Loucy (cell line): ENCODE measurements at regions not wholly inside any gene's neighbourhood (a gene's known extent, or its start where the extent isn't known, plus 50 kb on each side); places are given as distances from the start of the nearest gene placed in this dataset.

ENCODE experiments used
- H2AFZ ChIP-seq: fragments of 200-600 bp; sonication (generic); 2 replicates; pipeline ENCODE4 v1.6.0; 2016; ENCODE audit warnings: antibody characterized with exemption, mild to moderate bottlenecking, low read length, moderate library complexity
- H3F3A ChIP-seq: fragments of 200-600 bp; 2 replicates; pipeline ENCODE4 v1.6.0; 2016; ENCODE audit warnings: antibody characterized with exemption, low read depth, mild to moderate bottlenecking
- H3K27me3 ChIP-seq: fragments of 200-600 bp; sonication (generic); 2 replicates; pipeline ENCODE4 v1.6.1; 2014; ENCODE audit warnings: low read length, mild to moderate bottlenecking; ENCODE audit not compliant: insufficient read depth, poor library complexity, severe bottlenecking
- H3K36me3 ChIP-seq: fragments of 200-600 bp; sonication (generic); 2 replicates; pipeline ENCODE4 v1.6.1; 2016; ENCODE audit warnings: low read length; ENCODE audit not compliant: insufficient read depth
- H3K4me1 ChIP-seq: fragments of 200-600 bp; sonication (generic); 2 replicates; pipeline ENCODE4 v1.5.1; 2014; ENCODE audit warnings: low read length, mild to moderate bottlenecking; ENCODE audit not compliant: insufficient read depth, poor library complexity, severe bottlenecking
- H3K4me2 ChIP-seq: fragments of 200-600 bp; sonication (generic); 2 replicates; pipeline ENCODE4 v1.6.0; 2014; ENCODE audit warnings: antibody characterized with exemption, low read length, low read depth, mild to moderate bottlenecking; ENCODE audit not compliant: poor library complexity, severe bottlenecking
- H3K4me3 ChIP-seq: fragments of 200-600 bp; sonication (generic); 2 replicates; pipeline ENCODE4 v1.5.1; 2014; ENCODE audit warnings: low read length, mild to moderate bottlenecking, mixed read lengths; ENCODE audit not compliant: poor library complexity, severe bottlenecking
- H3K79me2 ChIP-seq: fragments of 200-600 bp; sonication (generic); 2 replicates; pipeline ENCODE4 v1.6.1; 2014; ENCODE audit warnings: low read length; ENCODE audit not compliant: insufficient read depth
- H3K9ac ChIP-seq: fragments of 200-600 bp; sonication (generic); 2 replicates; pipeline ENCODE4 v1.6.0; 2014; ENCODE audit warnings: mild to moderate bottlenecking, low read depth, low read length, moderate library complexity; ENCODE audit not compliant: poor library complexity, severe bottlenecking
- H3K9me2 ChIP-seq: fragments of 200-600 bp; sonication (generic); replicated peaks from 2 replicates; pipeline ENCODE4 v1.6.1; 2016; ENCODE audit warnings: low read depth, low read length, mixed read lengths
- H3K9me3 ChIP-seq: fragments of 200-600 bp; sonication (generic); 2 replicates; pipeline ENCODE4 v1.6.1; 2014; ENCODE audit warnings: mild to moderate bottlenecking, antibody characterized with exemption, low read length, low read depth; ENCODE audit not compliant: insufficient read depth
- H4K20me1 ChIP-seq: fragments of 200-600 bp; sonication (generic); 2 replicates; pipeline ENCODE4 v1.6.0; 2014; ENCODE audit warnings: antibody characterized with exemption, low read length, mild to moderate bottlenecking; ENCODE audit not compliant: insufficient read depth, poor library complexity, severe bottlenecking
- EZH2phosphoT487 ChIP-seq: fragments of 200-600 bp; IDR thresholded peaks from 2 replicates; pipeline ENCODE4 v1.6.1; 2018; ENCODE audit warnings: antibody characterized with exemption, mild to moderate bottlenecking, moderate library complexity, borderline replicate concordance
- TF ChIP-seq, protein P1 (sequence below): fragments of 200-600 bp; sonication (generic); conservative IDR thresholded peaks from 2 replicates; pipeline ENCODE4 v1.5.1; 2014; ENCODE audit warnings: mild to moderate bottlenecking, antibody characterized with exemption, low read length

DNA sequence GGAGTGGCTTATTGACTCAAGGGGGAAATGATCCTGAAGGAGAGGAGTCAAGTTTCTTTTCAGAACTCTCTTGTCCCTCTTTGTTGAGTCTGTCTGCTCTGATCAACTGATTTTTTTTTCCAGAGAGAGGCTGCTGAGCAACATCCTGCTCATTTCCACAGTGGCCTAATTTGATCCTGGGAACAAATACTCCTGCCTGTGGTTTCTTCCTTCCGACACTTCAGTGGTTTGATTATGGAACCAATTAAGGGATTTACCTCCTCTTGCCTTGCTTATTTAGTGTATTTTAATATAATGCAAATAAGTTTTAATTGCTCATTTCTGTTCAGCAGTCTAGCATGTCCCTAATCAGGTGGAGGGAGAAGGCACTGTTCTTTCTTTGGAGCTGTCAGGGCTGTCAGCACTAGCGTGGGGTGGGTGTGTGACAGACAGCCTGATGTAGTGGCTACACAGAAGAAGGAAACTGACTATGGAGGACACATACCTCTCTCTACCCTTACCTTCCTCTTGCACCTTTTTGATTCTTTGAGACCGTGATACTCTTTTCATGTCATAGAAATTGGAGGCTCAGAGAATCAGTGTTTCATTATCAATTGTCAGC lies 344.9 kb upstream of the STXBP6 start:
- H3K79me2 ChIP-seq: no peaks in the 10 kb centered on the region
- 0 out of 2 replicates have a peak overlapping the region, but pooled peaks have one; percentile 10 for H2AFZ ChIP-seq
- no peaks in the 10 kb centered on the region for H4K20me1 ChIP-seq
- H3K4me3 ChIP-seq: no peak overlapping the region
- H3K9me3 ChIP-seq: no peaks in the 10 kb centered on the region
- H3K4me1 ChIP-seq: peaks cover 55% of the 10 kb centered on the region
- no peak overlapping the region for H3K4me2 ChIP-seq
- no peaks in the 10 kb centered on the region for H3K27me3 ChIP-seq
- no peaks in the 10 kb centered on the region for H3K36me3 ChIP-seq
- TF ChIP-seq EZH2phosphoT487: no peak
- TF ChIP-seq, protein P1, sequence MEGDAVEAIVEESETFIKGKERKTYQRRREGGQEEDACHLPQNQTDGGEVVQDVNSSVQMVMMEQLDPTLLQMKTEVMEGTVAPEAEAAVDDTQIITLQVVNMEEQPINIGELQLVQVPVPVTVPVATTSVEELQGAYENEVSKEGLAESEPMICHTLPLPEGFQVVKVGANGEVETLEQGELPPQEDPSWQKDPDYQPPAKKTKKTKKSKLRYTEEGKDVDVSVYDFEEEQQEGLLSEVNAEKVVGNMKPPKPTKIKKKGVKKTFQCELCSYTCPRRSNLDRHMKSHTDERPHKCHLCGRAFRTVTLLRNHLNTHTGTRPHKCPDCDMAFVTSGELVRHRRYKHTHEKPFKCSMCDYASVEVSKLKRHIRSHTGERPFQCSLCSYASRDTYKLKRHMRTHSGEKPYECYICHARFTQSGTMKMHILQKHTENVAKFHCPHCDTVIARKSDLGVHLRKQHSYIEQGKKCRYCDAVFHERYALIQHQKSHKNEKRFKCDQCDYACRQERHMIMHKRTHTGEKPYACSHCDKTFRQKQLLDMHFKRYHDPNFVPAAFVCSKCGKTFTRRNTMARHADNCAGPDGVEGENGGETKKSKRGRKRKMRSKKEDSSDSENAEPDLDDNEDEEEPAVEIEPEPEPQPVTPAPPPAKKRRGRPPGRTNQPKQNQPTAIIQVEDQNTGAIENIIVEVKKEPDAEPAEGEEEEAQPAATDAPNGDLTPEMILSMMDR: no peak
- no peak overlapping the region for H3K9ac ChIP-seq
- H3F3A ChIP-seq: peaks cover 3% of the 10 kb centered on the region; the same call in 1 of the 2 replicates
- no peaks in the 10 kb centered on the region for H3K9me2 ChIP-seq

DNA sequence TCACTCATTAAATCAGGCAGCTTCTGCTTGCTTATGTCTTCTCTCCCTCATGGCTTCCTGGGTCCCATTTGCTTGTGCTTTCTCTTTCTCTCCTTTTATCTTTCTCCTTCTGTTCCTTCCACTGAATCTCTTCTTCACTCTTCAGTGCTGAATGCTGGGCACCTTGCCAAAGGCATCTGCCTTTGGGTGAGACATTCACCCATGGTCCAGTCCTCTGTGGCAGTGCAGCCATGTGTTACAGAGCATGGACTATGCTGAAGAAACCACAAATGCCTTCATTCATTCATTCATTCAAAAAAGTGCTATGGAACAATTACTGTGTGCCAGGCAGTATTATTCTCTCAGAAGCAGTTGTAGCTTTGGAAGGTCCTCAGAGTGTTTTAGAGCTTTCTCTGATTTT lies 344.4 kb upstream of the STXBP6 start:
- no peak overlapping the region for H3K4me2 ChIP-seq
- H3K4me3 ChIP-seq: no peak overlapping the region
- H3K36me3 ChIP-seq: no peaks in the 10 kb centered on the region
- H3K79me2 ChIP-seq: no peaks in the 10 kb centered on the region
- H3K4me1 ChIP-seq: peaks cover 58% of the 10 kb centered on the region
- no peaks in the 10 kb centered on the region for H3K9me2 ChIP-seq
- no peaks in the 10 kb centered on the region for H4K20me1 ChIP-seq
- H3K27me3 ChIP-seq: no peaks in the 10 kb centered on the region
- H3K9me3 ChIP-seq: no peaks in the 10 kb centered on the region
- H3K9ac ChIP-seq: no peak overlapping the region
- H3F3A ChIP-seq: peaks cover 3% of the 10 kb centered on the region; the same call in 1 of the 2 replicates
- TF ChIP-seq EZH2phosphoT487: no peak
- TF ChIP-seq, protein P1: no peak
- no peak overlapping the region for H2AFZ ChIP-seq

DNA sequence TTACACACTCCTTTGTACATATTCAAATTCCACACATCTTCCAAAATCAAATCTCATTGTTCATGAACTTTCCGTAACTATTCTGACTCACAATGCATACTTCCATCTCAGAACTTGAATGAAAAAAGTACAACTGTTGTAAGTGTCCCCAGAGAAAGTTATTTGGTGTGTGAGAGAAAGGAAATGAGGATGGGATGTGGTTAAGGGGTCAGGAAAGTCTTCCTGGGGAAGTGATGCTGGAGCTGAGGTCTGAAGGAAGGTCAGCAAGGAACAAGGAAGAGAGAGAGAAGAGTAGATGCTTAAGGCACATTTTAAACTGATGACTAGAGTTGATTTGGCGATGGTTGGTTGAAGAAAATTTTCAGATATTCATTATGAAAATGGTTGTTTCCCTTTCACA lies 340.0 kb upstream of the STXBP6 start:
- H3K4me2 ChIP-seq: no peak overlapping the region
- H2AFZ ChIP-seq: no peak overlapping the region
- peaks cover 27% of the 10 kb centered on the region for H3K4me1 ChIP-seq
- H4K20me1 ChIP-seq: no peaks in the 10 kb centered on the region
- no peaks in the 10 kb centered on the region for H3K9me2 ChIP-seq
- no peaks in the 10 kb centered on the region; the same call in 1 of the 2 replicates for H3F3A ChIP-seq
- H3K27me3 ChIP-seq: no peaks in the 10 kb centered on the region
- TF ChIP-seq, protein P1: no peak
- no peak for TF ChIP-seq EZH2phosphoT487
- H3K9me3 ChIP-seq: no peaks in the 10 kb centered on the region
- no peaks in the 10 kb centered on the region for H3K79me2 ChIP-seq
- H3K36me3 ChIP-seq: no peaks in the 10 kb centered on the region
- no peak overlapping the region for H3K9ac ChIP-seq
- H3K4me3 ChIP-seq: no peak overlapping the region
